Stimulated activated memory B cell treated with anti-CD40 and anti-IgM and Interleukin-4, amounts not matched to agents 10 μg/mL and 1 μg/mL and 100 μg/mL, for 72 hours (primary cell): ENCODE measurements at regions not wholly inside any gene's neighbourhood (a gene's known extent, or its start where the extent isn't known, plus 50 kb on each side); places are given as distances from the start of the nearest gene placed in this dataset.

ENCODE experiments used
- ATAC-seq: fragments of 150-1000 bp; cut with Tn5 transposase; 2 replicates; pipeline ENCODE4 v1.10.0; 2021
- H3K27ac Mint-ChIP-seq: one replicate; pipeline ENCODE4 v1.8.0; 2022; ENCODE audit warnings: mild to moderate bottlenecking, mixed read lengths
- H3K27me3 Mint-ChIP-seq: one replicate; pipeline ENCODE4 v1.8.0; 2022; ENCODE audit warnings: mixed read lengths
- H3K36me3 Mint-ChIP-seq: one replicate; pipeline ENCODE4 v1.8.0; 2022; ENCODE audit warnings: mixed read lengths
- H3K4me1 Mint-ChIP-seq: one replicate; pipeline ENCODE4 v1.8.0; 2022; ENCODE audit warnings: mixed read lengths
- H3K4me3 Mint-ChIP-seq: one replicate; pipeline ENCODE4 v1.8.0; 2022; ENCODE audit warnings: mild to moderate bottlenecking, moderate library complexity, mixed read lengths
- H3K9me3 Mint-ChIP-seq: one replicate; pipeline ENCODE4 v1.8.0; 2022; ENCODE audit warnings: mixed read lengths

- H3K4me3 Mint-ChIP-seq, result no peak overlapping the region
- H3K27ac Mint-ChIP-seq, result no peak overlapping the region
- no peaks in the 10 kb centered on the region for H3K4me1 Mint-ChIP-seq
- H3K9me3 Mint-ChIP-seq, result no peaks in the 10 kb centered on the region
- no peaks in the 10 kb centered on the region for H3K36me3 Mint-ChIP-seq
- no peak for ATAC-seq
- H3K27me3 Mint-ChIP-seq, result no peaks in the 10 kb centered on the region
Observed at GRCh38 chr7:114860206-114860605, 61.7 kb upstream of the MDFIC start.

GRCh38 chr7:114862406-114862805, 59.5 kb upstream of the MDFIC start:
- Mint-ChIP-seq H3K4me1 (peaks cover 10% of the 10 kb centered on the region), H3K4me3 (no peak overlapping the region), H3K27me3 (no peaks in the 10 kb centered on the region), H3K9me3 (no peaks in the 10 kb centered on the region), H3K36me3 (no peaks in the 10 kb centered on the region), H3K27ac (no peak overlapping the region)
- ATAC-seq, result no peak

GRCh38 chr7:114864278-114864677, 57.6 kb upstream of the MDFIC start:
- no peak for ATAC-seq
- Mint-ChIP-seq H3K4me3 (no peak overlapping the region), H3K4me1 (peaks cover 12% of the 10 kb centered on the region), H3K9me3 (no peaks in the 10 kb centered on the region), H3K27ac (no peak overlapping the region), H3K36me3 (no peaks in the 10 kb centered on the region), H3K27me3 (no peaks in the 10 kb centered on the region)

GRCh38 chr7:114865564-114865963, 56.3 kb upstream of the MDFIC start:
- Mint-ChIP-seq H3K4me1 (peaks cover 12% of the 10 kb centered on the region), H3K9me3 (no peaks in the 10 kb centered on the region), H3K4me3 (no peak overlapping the region)

More at GRCh38 chr7:114865564-114865963, 56.3 kb upstream of the MDFIC start:
- Mint-ChIP-seq H3K27me3 (no peaks in the 10 kb centered on the region), H3K27ac (peak overlapping the region; percentile 62), H3K36me3 (no peaks in the 10 kb centered on the region)
- ATAC-seq, result peak; percentile 82
